HG03066 (cell line): ENCODE measurements at regions not wholly inside any gene's neighbourhood (a gene's known extent, or its start where the extent isn't known, plus 50 kb on each side); places are given as distances from the start of the nearest gene placed in this dataset.
"Not testable (repeated sequence)": the region's sequence is repeated elsewhere in the genome, so short reads cannot be mapped to it uniquely, and the experiment has no call there.

Experiments
- ATAC-seq: cut with Tn5 transposase; IDR thresholded peaks from one replicate; pipeline ENCODE4 v1.9.1; 2021; ENCODE audit warnings: low read depth; ENCODE audit not compliant: unreplicated experiment

GRCh38 chr2:2662037-2662846 lies 331.2 kb upstream of the MYT1L start:
- ATAC-seq: no peak

DNA sequence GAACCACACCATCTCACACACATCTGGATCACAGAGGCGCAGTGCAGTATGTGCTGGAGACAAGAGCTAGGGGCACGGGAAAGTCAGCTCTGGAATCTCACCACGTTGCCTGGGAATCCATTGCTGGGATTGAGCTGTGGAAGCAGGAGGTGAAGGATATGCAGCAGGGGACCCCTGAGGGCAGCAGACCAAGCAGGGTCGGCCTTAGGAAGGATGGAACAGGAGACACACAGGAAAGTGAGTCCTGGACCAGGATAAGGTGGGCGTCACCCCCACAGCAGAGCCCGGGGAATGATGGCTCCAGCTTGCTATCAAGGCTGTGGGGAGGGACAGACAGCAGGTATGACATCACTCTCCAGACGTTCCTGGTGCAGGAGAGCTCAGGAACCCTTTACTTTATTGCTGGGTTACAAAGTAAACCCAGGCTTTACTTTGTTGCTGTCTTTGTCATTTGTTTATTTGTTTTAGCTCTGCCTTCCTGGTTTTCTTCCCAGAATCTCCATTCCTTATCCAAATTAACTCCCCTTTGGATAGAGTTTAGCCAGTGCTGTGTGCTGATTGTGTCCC lies 329.8 kb upstream of the MYT1L start:
- no peak for ATAC-seq

DNA sequence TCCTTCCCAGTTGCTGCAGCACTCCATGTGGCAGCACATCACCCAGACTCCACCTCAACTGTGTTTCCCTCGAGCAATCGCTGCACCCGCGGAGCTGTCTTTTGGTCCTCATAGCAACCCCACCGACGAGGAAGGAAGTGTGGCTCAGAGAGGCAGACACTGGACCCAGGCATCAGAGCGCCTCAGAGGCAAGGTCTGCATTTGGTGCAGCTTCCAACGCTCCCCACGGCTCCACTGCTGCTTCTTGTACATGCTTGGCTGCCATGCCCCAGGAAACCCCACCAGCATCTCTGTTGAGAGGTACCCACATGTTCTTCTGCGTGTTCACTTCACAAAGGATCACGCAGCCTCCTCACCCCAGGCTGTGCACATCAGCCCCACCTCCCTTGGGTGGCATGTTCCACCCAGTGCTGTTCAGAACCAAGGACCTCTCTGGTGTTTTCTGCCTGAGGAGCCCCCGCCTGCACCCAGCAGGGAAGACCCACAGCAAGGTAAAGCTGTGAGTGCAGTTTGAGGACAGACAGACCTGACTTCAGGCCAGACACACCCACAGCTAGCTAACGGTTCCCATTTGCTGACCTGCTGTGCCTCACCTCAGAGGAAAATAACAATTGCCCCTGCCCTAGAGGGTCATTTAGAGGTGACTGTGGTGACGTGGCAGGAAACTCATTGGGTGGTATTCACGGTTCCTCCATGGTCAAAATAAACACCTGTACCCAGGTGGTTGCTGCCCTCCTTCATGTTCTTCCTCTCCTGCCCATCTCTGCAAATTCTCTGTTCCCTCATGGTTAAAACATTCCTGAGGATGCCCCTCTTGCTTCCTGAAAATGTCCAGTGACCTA lies 326.3 kb upstream of the MYT1L start:
- ATAC-seq: no peak

- ATAC-seq: no peak
These were observed 325.3 kb upstream of the MYT1L start for GRCh38 chr2:2656115-2657011.

GRCh38 chr2:2655453-2656114 lies 324.5 kb upstream of the MYT1L start:
- ATAC-seq: no peak

- ATAC-seq: no peak
These were observed 322.2 kb upstream of the MYT1L start for GRCh38 chr2:2653231-2653630.

GRCh38 chr2:2650608-2651375 lies 319.7 kb upstream of the MYT1L start:
- no peak for ATAC-seq

- no peak for ATAC-seq
These were observed 318.3 kb upstream of the MYT1L start for GRCh38 chr2:2649109-2650072.

DNA sequence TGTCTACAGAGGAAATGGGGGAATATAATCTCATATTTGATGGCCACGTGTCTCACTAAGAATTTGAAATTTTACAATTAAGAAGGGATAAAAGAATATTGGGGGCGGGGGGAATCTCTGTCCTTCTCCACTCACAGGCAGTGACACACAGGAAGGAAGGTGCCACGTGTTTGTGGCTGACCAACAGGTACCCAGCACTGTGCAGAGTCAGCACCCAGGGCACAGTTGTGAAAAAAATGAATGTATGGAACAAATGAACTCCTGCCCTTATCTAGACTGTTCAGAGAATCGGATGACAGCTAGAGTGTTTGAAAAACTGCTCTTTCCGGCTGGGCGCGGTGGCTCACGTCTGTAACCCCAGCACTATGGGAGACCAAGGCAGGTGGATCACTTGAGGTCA lies 317.0 kb upstream of the MYT1L start:
- ATAC-seq: no peak

- no peak for ATAC-seq
These were observed 316.1 kb upstream of the MYT1L start for GRCh38 chr2:2647141-2647541.

- ATAC-seq: no peak
These were observed 315.5 kb upstream of the MYT1L start for GRCh38 chr2:2646433-2647051.

- no peak for ATAC-seq
These were observed 314.2 kb upstream of the MYT1L start for GRCh38 chr2:2645162-2645855.

GRCh38 chr2:2644751-2645150 lies 313.7 kb upstream of the MYT1L start:
- ATAC-seq: not testable (repeated sequence)

- ATAC-seq: no peak
These were observed 313.0 kb upstream of the MYT1L start for GRCh38 chr2:2644040-2644439.

DNA sequence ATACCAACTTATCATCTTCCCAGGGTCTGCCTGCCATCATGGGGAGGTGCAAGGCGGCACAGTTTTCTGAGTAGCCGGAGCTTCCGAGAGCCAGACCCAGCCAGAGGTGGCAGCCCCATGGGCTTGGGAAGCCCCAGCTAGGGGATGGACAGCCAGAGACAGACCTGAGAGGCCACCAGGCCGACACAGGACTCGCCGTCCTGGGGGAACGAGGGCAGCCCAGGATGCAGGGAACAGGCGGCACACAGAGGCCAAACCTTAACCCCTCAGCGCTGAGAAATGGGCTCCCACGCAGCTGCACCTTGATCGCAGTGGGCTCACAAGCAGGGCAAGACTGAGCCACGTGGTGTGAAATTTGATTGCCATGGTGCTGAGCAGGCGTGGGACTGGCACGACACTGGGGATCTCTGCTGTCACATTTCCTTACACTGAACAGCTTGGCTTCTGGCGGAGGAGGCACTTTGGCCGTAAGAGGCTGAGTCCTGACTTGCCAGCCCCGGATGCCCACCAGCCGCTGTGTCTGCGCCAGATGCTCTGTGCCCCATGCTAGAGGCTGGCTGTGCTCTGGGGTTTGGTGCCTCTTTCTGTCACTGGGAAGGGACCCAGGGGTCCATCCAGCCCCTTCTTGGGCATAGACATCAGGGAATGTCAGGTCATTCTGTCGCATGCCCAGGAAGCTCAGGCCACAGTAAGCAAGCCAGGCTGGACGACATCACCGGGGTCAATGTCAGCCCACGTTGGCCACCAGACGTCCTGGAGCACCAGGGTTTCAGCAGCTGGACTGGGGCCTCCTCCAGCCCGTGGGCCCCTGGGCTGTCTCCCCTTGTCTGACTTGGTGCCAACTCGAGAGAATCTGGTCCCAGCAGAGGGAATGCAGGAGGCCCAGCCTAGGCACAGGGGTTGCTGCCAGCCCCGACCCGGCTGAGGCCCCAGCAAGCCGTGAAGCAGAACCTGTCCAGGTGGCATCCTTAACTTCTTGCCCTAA lies 312.1 kb upstream of the MYT1L start:
- ATAC-seq: no peak
